Inflammatory macrophage (primary cell): ENCODE measurements at regions not wholly inside any gene's neighbourhood (a gene's known extent, or its start where the extent isn't known, plus 50 kb on each side); places are given as distances from the start of the nearest gene placed in this dataset.

Source experiments
- DNase-seq, 2 donors: peaks; one replicate each; pipeline ENCODE4 v3.0.0-alpha.2; 2020 to 2022

- DNase-seq, result no peak
Observed at GRCh38 chr10:126787201-126787600, 116.7 kb upstream of the C10orf90 start.

- no peak for DNase-seq
Observed at GRCh38 chr10:126795318-126795717, 109.9 kb upstream of the DOCK1 start.

- no peak for DNase-seq
Observed at GRCh38 chr10:126798649-126799048, 106.6 kb upstream of the DOCK1 start.

GRCh38 chr10:126803394-126803793 lies 101.8 kb upstream of the DOCK1 start:
- no peak for DNase-seq

GRCh38 chr10:126804396-126804795 lies 100.8 kb upstream of the DOCK1 start:
- no peak for DNase-seq

- DNase-seq, result no peak
Observed at GRCh38 chr10:126806498-126806897, 98.7 kb upstream of the DOCK1 start.

- no peak for DNase-seq
Observed at GRCh38 chr10:126806991-126807702, 98.1 kb upstream of the DOCK1 start.

- no peak for DNase-seq
Observed at GRCh38 chr10:126808103-126808502, 97.1 kb upstream of the DOCK1 start.

- no peak for DNase-seq
Observed at GRCh38 chr10:126813432-126813831, 91.8 kb upstream of the DOCK1 start.

- DNase-seq, result no peak
Observed at GRCh38 chr10:126833542-126833941, 71.7 kb upstream of the DOCK1 start.

- no peak for DNase-seq
Observed at GRCh38 chr10:126836009-126836408, 69.2 kb upstream of the DOCK1 start.

GRCh38 chr10:126838316-126838715 lies 66.9 kb upstream of the DOCK1 start:
- DNase-seq, result no peak

GRCh38 chr10:126839094-126839761 lies 66.0 kb upstream of the DOCK1 start:
- no peak for DNase-seq

- DNase-seq, result no peak
Observed at GRCh38 chr10:126840576-126841135, 64.6 kb upstream of the DOCK1 start.

- DNase-seq, result no peak
Observed at GRCh38 chr10:126841341-126841895, 63.8 kb upstream of the DOCK1 start.

- DNase-seq, result no peak
Observed at GRCh38 chr10:126842356-126842755, 62.9 kb upstream of the DOCK1 start.

- no peak for DNase-seq
Observed at GRCh38 chr10:126842836-126843235, 62.4 kb upstream of the DOCK1 start.

GRCh38 chr10:126843299-126843934 lies 61.8 kb upstream of the DOCK1 start:
- DNase-seq, result no peak

GRCh38 chr10:126844406-126844805 lies 60.8 kb upstream of the DOCK1 start:
- no peak for DNase-seq

GRCh38 chr10:126846469-126846868 lies 58.8 kb upstream of the DOCK1 start:
- DNase-seq, result no peak

GRCh38 chr10:126846959-126847358 lies 58.3 kb upstream of the DOCK1 start:
- DNase-seq, result no peak

GRCh38 chr10:126847666-126848065 lies 57.6 kb upstream of the DOCK1 start:
- DNase-seq, result no peak

- no peak for DNase-seq
Observed at GRCh38 chr10:126849646-126850045, 55.6 kb upstream of the DOCK1 start.
